ENCODE measurements at regions not wholly inside any gene's neighbourhood (a gene's known extent, or its start where the extent isn't known, plus 50 kb on each side); places are given as distances from the start of the nearest gene placed in this dataset.
"Not testable (repeated sequence)": the region's sequence is repeated elsewhere in the genome, so short reads cannot be mapped to it uniquely, and the experiment has no call there.

DNA sequence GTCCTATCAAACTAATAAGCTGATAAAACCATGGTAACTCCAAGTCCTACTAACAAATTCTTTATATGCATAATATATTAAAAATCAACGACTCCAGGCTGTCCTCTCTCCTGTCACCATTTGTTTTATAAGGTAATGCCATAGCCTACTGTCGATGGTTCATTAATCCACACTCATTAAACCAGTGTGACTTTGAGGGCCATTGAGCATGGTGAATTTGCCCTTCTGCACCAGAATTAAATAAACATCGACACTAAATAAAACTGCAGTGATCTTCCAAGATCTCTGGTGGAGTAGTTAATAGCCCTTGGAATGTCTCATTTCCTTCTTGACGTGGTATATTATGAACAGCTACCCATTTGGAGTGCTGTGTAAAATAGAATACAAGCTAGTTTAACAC is 358.5 kb downstream of the CBLN4 start:
- 73% methylated on average over 4 of the region's 4 CpGs for WGBS (ENCODE audit: insufficient coverage, low coverage, low lambda C conversion rate, missing lambda C conversion rate)
- no peaks in the 10 kb centered on the region for H3K36me3 ChIP-seq
- H3K27ac ChIP-seq = no peak overlapping the region
- TF ChIP-seq, protein P1, sequence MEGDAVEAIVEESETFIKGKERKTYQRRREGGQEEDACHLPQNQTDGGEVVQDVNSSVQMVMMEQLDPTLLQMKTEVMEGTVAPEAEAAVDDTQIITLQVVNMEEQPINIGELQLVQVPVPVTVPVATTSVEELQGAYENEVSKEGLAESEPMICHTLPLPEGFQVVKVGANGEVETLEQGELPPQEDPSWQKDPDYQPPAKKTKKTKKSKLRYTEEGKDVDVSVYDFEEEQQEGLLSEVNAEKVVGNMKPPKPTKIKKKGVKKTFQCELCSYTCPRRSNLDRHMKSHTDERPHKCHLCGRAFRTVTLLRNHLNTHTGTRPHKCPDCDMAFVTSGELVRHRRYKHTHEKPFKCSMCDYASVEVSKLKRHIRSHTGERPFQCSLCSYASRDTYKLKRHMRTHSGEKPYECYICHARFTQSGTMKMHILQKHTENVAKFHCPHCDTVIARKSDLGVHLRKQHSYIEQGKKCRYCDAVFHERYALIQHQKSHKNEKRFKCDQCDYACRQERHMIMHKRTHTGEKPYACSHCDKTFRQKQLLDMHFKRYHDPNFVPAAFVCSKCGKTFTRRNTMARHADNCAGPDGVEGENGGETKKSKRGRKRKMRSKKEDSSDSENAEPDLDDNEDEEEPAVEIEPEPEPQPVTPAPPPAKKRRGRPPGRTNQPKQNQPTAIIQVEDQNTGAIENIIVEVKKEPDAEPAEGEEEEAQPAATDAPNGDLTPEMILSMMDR (IDR thresholded peaks at IDR 0.05) = no peak
- no peak for TF ChIP-seq POLR2A (IDR thresholded peaks at IDR 0.05)
- no peak for DNase-seq
- no peaks in the 10 kb centered on the region for H3K27me3 ChIP-seq
- intact Hi-C loops (cut with DNase I) = no loop called here
- H3K9me3 ChIP-seq = no peaks in the 10 kb centered on the region
- H3K4me3 ChIP-seq = no peak overlapping the region
- H3K4me1 ChIP-seq = no peaks in the 10 kb centered on the region
- no peak for ATAC-seq

DNA sequence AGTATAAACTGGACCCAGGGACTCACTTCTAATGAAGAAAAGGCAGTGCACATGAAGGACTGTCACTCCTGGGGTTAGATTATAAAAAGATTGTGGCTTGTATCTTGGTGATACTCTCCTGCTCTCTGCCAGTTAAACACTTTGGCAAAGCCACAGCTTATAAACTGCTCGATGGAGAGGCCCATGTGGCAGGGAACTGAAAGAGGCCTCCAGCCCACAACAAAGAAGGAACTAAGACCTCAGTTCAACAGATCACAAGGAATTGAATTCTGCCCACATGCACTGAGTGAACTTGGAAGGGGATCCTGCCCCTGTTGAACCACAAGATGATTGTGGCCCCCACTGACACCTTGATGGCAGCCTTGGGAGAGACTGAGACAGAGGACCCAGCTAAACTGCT is 363.8 kb downstream of the CBLN4 start:
- WGBS (ENCODE audit: insufficient coverage, low coverage, low lambda C conversion rate, missing lambda C conversion rate) = 0% methylated on average over 1 of the region's 1 CpG
- Histone ChIP-seq H3K9me3 (no peaks in the 10 kb centered on the region), H3K4me3 (no peak overlapping the region), H3K36me3 (no peaks in the 10 kb centered on the region), H3K27ac (no peak overlapping the region), H3K4me1 (no peaks in the 10 kb centered on the region), H3K27me3 (no peaks in the 10 kb centered on the region)
- DNase-seq (no peak), ATAC-seq (no peak)
- TF ChIP-seq POLR2A (IDR thresholded peaks at IDR 0.05) = no peak
- TF ChIP-seq, protein P1 (IDR thresholded peaks at IDR 0.05) = no peak
- intact Hi-C loops (cut with DNase I) = no loop called here

DNA sequence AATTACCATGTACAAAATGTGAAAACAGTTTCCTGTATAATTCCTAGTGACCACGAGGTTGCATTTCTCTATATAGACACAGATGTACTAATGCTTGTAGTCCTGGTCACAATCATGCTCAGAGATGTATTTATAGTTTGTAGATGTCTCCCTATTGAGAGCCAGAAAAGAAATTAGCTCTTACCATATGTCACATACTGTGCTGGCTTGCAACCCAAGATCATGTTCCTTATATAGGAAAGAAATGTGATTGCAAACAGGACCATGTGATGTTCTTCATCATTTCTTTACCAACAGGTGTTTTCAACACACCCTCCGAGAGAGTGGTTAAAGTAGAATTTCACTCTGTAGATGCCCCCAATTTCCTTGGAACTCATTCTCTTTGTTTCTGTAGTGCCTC is 369.4 kb downstream of the CBLN4 start:
- Histone ChIP-seq H3K9me3 (no peaks in the 10 kb centered on the region), H3K27ac (no peak overlapping the region), H3K27me3 (no peaks in the 10 kb centered on the region), H3K36me3 (no peaks in the 10 kb centered on the region), H3K4me3 (no peak overlapping the region), H3K4me1 (no peaks in the 10 kb centered on the region)
- intact Hi-C loops (cut with DNase I) = no loop called here
- WGBS (ENCODE audit: insufficient coverage, low coverage, low lambda C conversion rate, missing lambda C conversion rate) = 60% methylated on average over 2 of the region's 2 CpGs
- ATAC-seq = no peak
- TF ChIP-seq, protein P1 (IDR thresholded peaks at IDR 0.05) = no peak
- no peak for TF ChIP-seq POLR2A (IDR thresholded peaks at IDR 0.05)
- no peak for DNase-seq

DNA sequence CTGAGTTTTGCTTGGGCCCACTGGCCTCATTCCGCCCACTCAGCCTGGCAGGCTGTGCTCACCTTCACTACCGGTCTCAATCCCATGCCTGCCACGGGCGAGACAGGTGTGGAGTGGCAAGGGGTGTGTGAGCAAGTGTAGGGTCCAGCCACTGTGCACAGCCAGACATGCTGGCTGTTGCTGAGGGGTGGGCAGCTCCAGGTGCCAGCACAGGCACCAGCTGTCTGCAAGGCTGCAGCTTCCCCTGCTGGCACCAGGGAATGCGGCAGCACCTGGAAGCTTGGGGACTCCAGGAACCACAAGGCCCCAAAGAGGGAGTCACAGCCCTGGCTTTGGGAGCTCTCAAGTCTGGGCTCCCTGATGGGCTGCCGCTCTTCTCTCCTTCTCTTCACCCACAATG is 372.7 kb downstream of the CBLN4 start:
- Histone ChIP-seq H3K27me3 (no peaks in the 10 kb centered on the region), H3K4me3 (no peak overlapping the region), H3K4me1 (no peaks in the 10 kb centered on the region), H3K27ac (no peak overlapping the region), H3K36me3 (no peaks in the 10 kb centered on the region), H3K9me3 (no peaks in the 10 kb centered on the region)
- ATAC-seq = no peak
- TF ChIP-seq, protein P1 (IDR thresholded peaks at IDR 0.05) = no peak
- TF ChIP-seq POLR2A (IDR thresholded peaks at IDR 0.05) = no peak
- WGBS (ENCODE audit: insufficient coverage, low coverage, low lambda C conversion rate, missing lambda C conversion rate) = 94% methylated on average over 2 of the region's 6 CpGs
- no peak for DNase-seq
- intact Hi-C loops (cut with DNase I) = no loop called here

DNA sequence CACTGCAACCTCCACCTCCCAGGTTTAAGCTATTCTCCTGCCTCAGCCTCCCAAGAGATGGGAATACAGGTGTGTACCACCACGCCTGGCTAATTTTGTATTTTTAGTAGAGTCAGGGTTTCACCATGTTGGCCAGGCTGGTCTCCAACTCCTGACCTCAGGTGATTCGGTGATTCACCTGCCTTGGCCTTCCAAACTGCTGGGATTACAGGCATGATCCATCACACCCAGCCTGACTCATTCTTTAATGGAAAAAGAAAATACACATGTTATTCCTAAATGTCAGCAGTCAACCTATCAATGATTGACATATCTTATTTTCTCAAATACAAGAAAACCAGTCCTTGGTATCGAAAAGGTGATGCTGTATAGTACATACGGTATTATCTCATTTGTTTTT is 376.2 kb downstream of the CBLN4 start:
- WGBS (ENCODE audit: insufficient coverage, low coverage, low lambda C conversion rate, missing lambda C conversion rate) = 87% methylated on average over 3 of the region's 4 CpGs
- H3K4me1 ChIP-seq; H3K27me3 ChIP-seq; ATAC-seq; DNase-seq; H3K4me3 ChIP-seq; H3K9me3 ChIP-seq; intact Hi-C loops (cut with DNase I); H3K27ac ChIP-seq; H3K36me3 ChIP-seq: not testable (repeated sequence)
